Astrocyte of the spinal cord (primary cell): ENCODE measurements at regions not wholly inside any gene's neighbourhood (a gene's known extent, or its start where the extent isn't known, plus 50 kb on each side); places are given as distances from the start of the nearest gene placed in this dataset.

ENCODE experiments used
- DNase-seq: peaks from one replicate; pipeline ENCODE4 v3.0.0; 2011; ENCODE audit warnings: low read depth, low spot score
- H3K4me3 ChIP-seq: 2 replicates; pipeline ENCODE4 v1.5.1; 2011; ENCODE audit warnings: low read depth, mild to moderate bottlenecking, low read length, moderate library complexity
- CTCF ChIP-seq: IDR thresholded peaks from 2 replicates; pipeline ENCODE4 v1.5.1; 2012; ENCODE audit warnings: low read depth, mild to moderate bottlenecking, low read length, inconsistent platforms
- in situ Hi-C: cut with HindIII; loops from 2 replicates; pipeline ENCODE4 v1.10.0; 2017; ENCODE audit warnings: low sequenced_read_pairs

- TF ChIP-seq CTCF, result no peak
Observed at GRCh38 chr9:99561509-99561917, 260.2 kb upstream of the NR4A3 start.

GRCh38 chr9:99561961-99562565 is 259.6 kb upstream of the NR4A3 start:
- DNase-seq, result no peak
- in situ Hi-C loops, result no loop called here
- no peak overlapping the region for H3K4me3 ChIP-seq
- no peak for TF ChIP-seq CTCF

More at GRCh38 chr9:99561509-99561917, 260.2 kb upstream of the NR4A3 start:
- in situ Hi-C loops, result no loop called here
- no peak overlapping the region for H3K4me3 ChIP-seq
- no peak for DNase-seq

GRCh38 chr9:99563364-99563763 is 258.3 kb upstream of the NR4A3 start:
- no peak overlapping the region for H3K4me3 ChIP-seq
- in situ Hi-C loops, result no loop called here
- no peak for TF ChIP-seq CTCF
- DNase-seq, result no peak

- in situ Hi-C loops, result no loop called here
- H3K4me3 ChIP-seq, result no peak overlapping the region
- no peak for DNase-seq
- no peak for TF ChIP-seq CTCF
Observed at GRCh38 chr9:99565203-99565602, 256.5 kb upstream of the NR4A3 start.

- no peak for DNase-seq
- in situ Hi-C loops, result no loop called here
- no peak overlapping the region for H3K4me3 ChIP-seq
- TF ChIP-seq CTCF, result no peak
Observed at GRCh38 chr9:99567436-99567835, 254.2 kb upstream of the NR4A3 start.

GRCh38 chr9:99569840-99570239 is 251.8 kb upstream of the NR4A3 start:
- DNase-seq, result no peak
- TF ChIP-seq CTCF, result no peak
- no peak overlapping the region for H3K4me3 ChIP-seq
- in situ Hi-C loops, result no loop called here
